B cell (primary cell): ENCODE measurements at regions not wholly inside any gene's neighbourhood (a gene's known extent, or its start where the extent isn't known, plus 50 kb on each side); places are given as distances from the start of the nearest gene placed in this dataset.

Experiments
- CTCF ChIP-seq: fragments of 200-600 bp; IDR thresholded peaks from one replicate; pipeline ENCODE4 v1.8.0; 2022; ENCODE audit warnings: antibody characterized with exemption, mild to moderate bottlenecking
- EZH2 ChIP-seq: IDR thresholded peaks from 2 replicates; pipeline ENCODE4 v1.6.1; 2012; ENCODE audit warnings: borderline replicate concordance, low read depth, mild to moderate bottlenecking, moderate library complexity, low read length; ENCODE audit not compliant: insufficient read depth, poor library complexity, severe bottlenecking

- no peak for TF ChIP-seq CTCF
- TF ChIP-seq EZH2 = no peak
Observed at GRCh38 chr16:62715701-62716100, 679.5 kb upstream of the CDH8 start.
